ENCODE measurements at regions not wholly inside any gene's neighbourhood (a gene's known extent, or its start where the extent isn't known, plus 50 kb on each side); places are given as distances from the start of the nearest gene placed in this dataset.

DNA sequence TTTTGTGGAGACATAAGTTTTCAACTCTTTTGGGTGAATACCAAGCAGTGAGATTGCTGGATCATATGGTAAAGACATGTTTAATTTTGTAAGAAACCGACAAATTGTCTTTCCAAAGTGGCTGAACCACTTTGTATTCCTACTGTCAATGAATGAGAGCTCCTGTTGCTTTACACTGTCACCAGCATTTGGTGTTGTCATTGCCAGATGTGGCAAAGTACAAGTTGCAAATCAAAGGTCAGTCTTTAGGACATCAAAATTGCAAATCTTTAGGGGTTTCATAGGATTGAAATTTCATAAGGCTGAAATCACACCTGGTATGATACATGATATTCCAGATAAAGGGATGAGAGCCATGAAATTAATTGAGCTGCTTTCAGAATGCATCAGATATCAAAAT, 67.7 kb upstream of the ELOVL6 start:
- BruUV-seq (replicated peaks): no TSS peak
- CTCF ChIA-PET (ENCODE audit: unreplicated experiment): no interaction called here

DNA sequence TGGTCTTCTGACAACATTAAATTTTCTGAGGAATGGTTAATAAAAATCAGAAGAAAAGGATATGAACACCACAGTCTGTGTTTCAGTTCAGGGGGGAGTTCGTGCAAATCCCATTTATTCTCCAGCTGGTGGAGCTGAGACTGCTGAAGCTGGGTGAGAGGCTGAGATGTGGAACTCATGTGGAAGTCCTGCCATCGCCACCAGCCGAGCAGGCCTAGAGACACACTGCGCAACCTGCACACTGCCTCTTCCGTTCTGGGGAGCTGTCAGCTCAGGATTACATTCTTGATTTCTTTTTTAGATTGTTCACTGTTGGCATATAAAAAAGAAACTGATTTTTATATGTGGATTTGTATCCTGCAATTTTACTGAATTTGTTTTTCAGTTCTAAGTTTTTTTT, 66.6 kb upstream of the ELOVL6 start:
- no peaks in the 10 kb centered on the region for H3K4me1 ChIP-seq (ENCODE audit: insufficient read depth, low read length, poor library complexity, severe bottlenecking)
- ChIA-PET CTCF (ENCODE audit: unreplicated experiment) (no interaction called here), POLR2A (interaction anchor here (0.6 kb wide), 1 partner anchor 239 kb away, joined by 3 read pairs; no protein-coding TSS in a partner anchor)
- no peaks in the 10 kb centered on the region for H3K79me2 ChIP-seq (ENCODE audit: insufficient read depth, low read depth, low read length)
- H3K27ac ChIP-seq (ENCODE audit: low read depth, low read length, poor library complexity, severe bottlenecking): no peak overlapping the region
- H2AFZ ChIP-seq (ENCODE audit: low read length): no peak overlapping the region
- H3K9me2 ChIP-seq (ENCODE audit: insufficient read depth, low read length): no peaks in the 10 kb centered on the region
- no peaks in the 10 kb centered on the region for H3K9me3 ChIP-seq (ENCODE audit: low read length)
- no peak for DNase-seq (ENCODE audit: low spot score)
- H3K4me3 ChIP-seq (ENCODE audit: low read depth, low read length, poor library complexity, severe bottlenecking): no peak overlapping the region
- intact Hi-C loops (cut with micrococcal nuclease; ENCODE audit: unreplicated experiment): no loop called here
- no peak overlapping the region for H3K4me2 ChIP-seq (ENCODE audit: low read length)
- BruUV-seq (replicated peaks): no TSS peak
- H3K36me3 ChIP-seq (ENCODE audit: insufficient read depth, low read length): no peaks in the 10 kb centered on the region
- TF ChIP-seq, protein P1, sequence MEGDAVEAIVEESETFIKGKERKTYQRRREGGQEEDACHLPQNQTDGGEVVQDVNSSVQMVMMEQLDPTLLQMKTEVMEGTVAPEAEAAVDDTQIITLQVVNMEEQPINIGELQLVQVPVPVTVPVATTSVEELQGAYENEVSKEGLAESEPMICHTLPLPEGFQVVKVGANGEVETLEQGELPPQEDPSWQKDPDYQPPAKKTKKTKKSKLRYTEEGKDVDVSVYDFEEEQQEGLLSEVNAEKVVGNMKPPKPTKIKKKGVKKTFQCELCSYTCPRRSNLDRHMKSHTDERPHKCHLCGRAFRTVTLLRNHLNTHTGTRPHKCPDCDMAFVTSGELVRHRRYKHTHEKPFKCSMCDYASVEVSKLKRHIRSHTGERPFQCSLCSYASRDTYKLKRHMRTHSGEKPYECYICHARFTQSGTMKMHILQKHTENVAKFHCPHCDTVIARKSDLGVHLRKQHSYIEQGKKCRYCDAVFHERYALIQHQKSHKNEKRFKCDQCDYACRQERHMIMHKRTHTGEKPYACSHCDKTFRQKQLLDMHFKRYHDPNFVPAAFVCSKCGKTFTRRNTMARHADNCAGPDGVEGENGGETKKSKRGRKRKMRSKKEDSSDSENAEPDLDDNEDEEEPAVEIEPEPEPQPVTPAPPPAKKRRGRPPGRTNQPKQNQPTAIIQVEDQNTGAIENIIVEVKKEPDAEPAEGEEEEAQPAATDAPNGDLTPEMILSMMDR (conservative IDR thresholded peaks at IDR 0.05; ENCODE audit: low read length): no peak
- no peak for TF ChIP-seq EZH2phosphoT487 (IDR thresholded peaks at IDR 0.05; ENCODE audit: borderline replicate concordance, low read depth, low read length)
- no peaks in the 10 kb centered on the region for H4K20me1 ChIP-seq (ENCODE audit: insufficient read depth, low read length)

More for the DNA sequence above, 67.7 kb upstream of the ELOVL6 start:
- DNase-seq (ENCODE audit: low spot score): no peak
- intact Hi-C loops (cut with micrococcal nuclease; ENCODE audit: unreplicated experiment): no loop called here
- H3K4me3 ChIP-seq (ENCODE audit: low read depth, low read length, poor library complexity, severe bottlenecking): no peak overlapping the region
- H3K9me2 ChIP-seq (ENCODE audit: insufficient read depth, low read length): no peaks in the 10 kb centered on the region
- no peaks in the 10 kb centered on the region for H3K79me2 ChIP-seq (ENCODE audit: insufficient read depth, low read depth, low read length)
- H3K9me3 ChIP-seq (ENCODE audit: low read length): no peaks in the 10 kb centered on the region
- POLR2A ChIA-PET: interaction anchor here (0.5 to 0.6 kb wide), 2 partner anchors 22 to 128 kb away, joined by 3 read pairs; no protein-coding TSS in a partner anchor
- H3K36me3 ChIP-seq (ENCODE audit: insufficient read depth, low read length): no peaks in the 10 kb centered on the region
- H2AFZ ChIP-seq (ENCODE audit: low read length): no peak overlapping the region
- no peak overlapping the region for H3K4me2 ChIP-seq (ENCODE audit: low read length)
- no peak overlapping the region for H3K27ac ChIP-seq (ENCODE audit: low read depth, low read length, poor library complexity, severe bottlenecking)
- no peaks in the 10 kb centered on the region for H4K20me1 ChIP-seq (ENCODE audit: insufficient read depth, low read length)
- H3K4me1 ChIP-seq (ENCODE audit: insufficient read depth, low read length, poor library complexity, severe bottlenecking): no peaks in the 10 kb centered on the region
- no peak for TF ChIP-seq EZH2phosphoT487 (IDR thresholded peaks at IDR 0.05; ENCODE audit: borderline replicate concordance, low read depth, low read length)
- TF ChIP-seq, protein P1 (conservative IDR thresholded peaks at IDR 0.05; ENCODE audit: low read length): no peak

DNA sequence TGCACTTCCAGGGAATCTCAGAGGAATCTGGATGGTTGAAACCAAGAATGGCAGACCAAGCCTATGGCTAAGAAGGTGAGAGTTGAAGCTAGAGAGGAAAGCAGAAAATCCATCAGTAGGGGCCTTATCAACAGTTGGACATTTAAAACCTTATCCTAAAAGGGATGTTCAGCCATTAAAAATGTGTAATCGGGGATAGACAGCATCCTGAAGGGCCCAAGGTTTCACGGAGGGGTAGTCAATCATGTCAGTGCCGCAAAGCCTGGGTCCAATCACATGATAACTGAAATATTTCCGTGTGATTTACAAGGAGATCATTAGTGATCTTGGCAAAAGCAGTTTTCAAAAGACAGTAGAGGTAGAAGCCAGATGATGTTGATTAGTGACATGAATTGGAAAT, 61.9 kb upstream of the ELOVL6 start:
- TF ChIP-seq EZH2phosphoT487 (IDR thresholded peaks at IDR 0.05; ENCODE audit: borderline replicate concordance, low read depth, low read length): no peak
- TF ChIP-seq, protein P1 (conservative IDR thresholded peaks at IDR 0.05; ENCODE audit: low read length): no peak
- DNase-seq (ENCODE audit: low spot score): no peak
- Histone ChIP-seq H3K9me3 (ENCODE audit: low read length) (no peaks in the 10 kb centered on the region), H3K36me3 (ENCODE audit: insufficient read depth, low read length) (no peaks in the 10 kb centered on the region), H3K9me2 (ENCODE audit: insufficient read depth, low read length) (no peaks in the 10 kb centered on the region), H2AFZ (ENCODE audit: low read length) (no peak overlapping the region), H3K79me2 (ENCODE audit: insufficient read depth, low read depth, low read length) (no peaks in the 10 kb centered on the region), H3K4me2 (ENCODE audit: low read length) (no peak overlapping the region), H3K27ac (ENCODE audit: low read depth, low read length, poor library complexity, severe bottlenecking) (no peak overlapping the region), H3K4me3 (ENCODE audit: low read depth, low read length, poor library complexity, severe bottlenecking) (no peak overlapping the region), H4K20me1 (ENCODE audit: insufficient read depth, low read length) (no peaks in the 10 kb centered on the region), H3K4me1 (ENCODE audit: insufficient read depth, low read length, poor library complexity, severe bottlenecking) (no peaks in the 10 kb centered on the region)
- ChIA-PET POLR2A (interaction anchor here (0.6 kb wide), 1 partner anchor 208 kb away, joined by 3 read pairs; no protein-coding TSS in a partner anchor), CTCF (ENCODE audit: unreplicated experiment) (no interaction called here)
- no TSS peak for BruUV-seq (replicated peaks)
- intact Hi-C loops (cut with micrococcal nuclease; ENCODE audit: unreplicated experiment): no loop called here

Measured in OCI-LY7 (cell line).